HCT116 (cell line): ENCODE measurements at regions not wholly inside any gene's neighbourhood (a gene's known extent, or its start where the extent isn't known, plus 50 kb on each side); places are given as distances from the start of the nearest gene placed in this dataset.
"Not testable (repeated sequence)": the region's sequence is repeated elsewhere in the genome, so short reads cannot be mapped to it uniquely, and the experiment has no call there.

Experiments
- ATAC-seq: fragments of 200-7000 bp; cut with Tn5 transposase; 2 replicates; pipeline ENCODE4 v1.9.1; 2020; ENCODE audit warnings: mild to moderate bottlenecking, moderate library complexity
- BruUV-seq: library from RNA; stranded (reverse); fragments of 400-500 nt; replicated peaks from 2 replicates; lab custom pipeline; 2021; lab: Mats Ljungman, UMichigan
- CTCF ChIA-PET: fragments of 300-600 bp; sonication (Branson Sonifier 250); formaldehyde crosslinking; loops from one replicate; lab custom pipeline; 2021; ENCODE audit warnings: antibody characterized with exemption; lab: Charles Lee
- POLR2A ChIA-PET: fragments of 300-600, 350-600 bp; sonication (Branson Sonifier 250); formaldehyde crosslinking; loops from one replicate; lab custom pipeline; 2021; ENCODE audit warnings: antibody characterized with exemption; lab: Charles Lee
- RAD21 ChIA-PET, 2 experiments: fragments of 300-600 bp; sonication (Branson Sonifier 250); formaldehyde crosslinking; loops; one replicate each; lab custom pipeline; 2023; ENCODE audit warnings: low total read pairs in 2 of 2; ENCODE audit not compliant: uncharacterized antibody in 2 of 2, unreplicated experiment in 2 of 2, low non-redundant PET in 1 of 2; lab: Charles Lee
- DNase-seq: peaks from one replicate; pipeline ENCODE4 v3.0.0-alpha.2; 2010; ENCODE audit warnings: low read depth, low spot score
- H2AFZ ChIP-seq: fragments of 200-600 bp; shearing (Covaris generic), sonication (generic); 2 replicates; pipeline ENCODE4 v1.6.1; 2017; ENCODE audit warnings: low read depth, mixed run types, mixed read lengths, antibody characterized with exemption, low read length; ENCODE audit not compliant: poor library complexity, severe bottlenecking
- H3K27ac ChIP-seq: 2 replicates; pipeline ENCODE4 v1.5.1; 2012; ENCODE audit warnings: low read depth, low read length
- H3K27me3 ChIP-seq: fragments of 200-600 bp; sonication (generic); 2 replicates; pipeline ENCODE4 v1.6.1; 2016; ENCODE audit warnings: mixed run types, low read length, mixed read lengths; ENCODE audit not compliant: insufficient read depth
- H3K36me3 ChIP-seq, 2 experiments: fragments of 200-500 bp in 1 of 2; fragments of 200-600 bp in 1 of 2; sonication (Bioruptor generic) in 1 of 2; sonication (generic) in 1 of 2; 2 replicates each; pipeline versions ENCODE4 v1.5.1 to v1.6.1; 2014 to 2016; ENCODE audit warnings: low read length in 2 of 2, inconsistent platforms in 1 of 2, mixed read lengths in 1 of 2, mixed run types in 1 of 2; ENCODE audit not compliant: insufficient read depth in 2 of 2, control insufficient read depth in 1 of 2
- H3K4me1 ChIP-seq, 2 experiments: fragments of 200-600 bp in 1 of 2; sonication (generic) in 1 of 2; 2 replicates each; pipeline versions ENCODE4 v1.5.1 to v1.6.1; 2012 to 2017; ENCODE audit warnings: low read length in 2 of 2, inconsistent platforms in 1 of 2, mild to moderate bottlenecking in 1 of 2, mixed read lengths in 1 of 2, mixed run types in 1 of 2, moderate library complexity in 1 of 2; ENCODE audit not compliant: insufficient read depth in 2 of 2, control insufficient read depth in 1 of 2
- H3K4me2 ChIP-seq: fragments of 200-600 bp; sonication (generic); 2 replicates; pipeline ENCODE4 v1.6.1; 2017; ENCODE audit warnings: mixed run types, low read length, mixed read lengths
- H3K4me3 ChIP-seq, 2 experiments: fragments of 200-600 bp in 1 of 2; sonication (generic) in 1 of 2; replicated peaks in 1 of 2; 2 replicates each; pipeline ENCODE4 v1.5.1; 2011 to 2016; ENCODE audit warnings: low read length in 2 of 2, control low read depth in 1 of 2, low read depth in 1 of 2, mild to moderate bottlenecking in 1 of 2, mixed read lengths in 1 of 2, mixed run types in 1 of 2
- H3K79me2 ChIP-seq: fragments of 200-600 bp; sonication (generic); 2 replicates; pipeline ENCODE4 v1.6.1; 2017; ENCODE audit warnings: mild to moderate bottlenecking, mixed run types, low read length, moderate library complexity, mixed read lengths; ENCODE audit not compliant: insufficient read depth
- H3K9ac ChIP-seq: fragments of 200-600 bp; sonication (generic); 2 replicates; pipeline ENCODE4 v1.6.1; 2016; ENCODE audit warnings: low read length, mixed read lengths
- H3K9me2 ChIP-seq: fragments of 200-600 bp; sonication (generic), shearing (Covaris generic); 2 replicates; pipeline ENCODE4 v1.6.1; 2017; ENCODE audit warnings: mixed run types, mild to moderate bottlenecking, moderate library complexity; ENCODE audit not compliant: insufficient read depth
- H3K9me3 ChIP-seq, 2 experiments: fragments of 200-500 bp in 1 of 2; fragments of 200-600 bp in 1 of 2; sonication (Bioruptor generic) in 1 of 2; sonication (generic) in 1 of 2; 2 replicates each; pipeline ENCODE4 v1.6.1; 2014 to 2017; ENCODE audit warnings: low read length in 2 of 2, mixed read lengths in 2 of 2, inconsistent platforms in 1 of 2, low read depth in 1 of 2, mild to moderate bottlenecking in 1 of 2, mixed run types in 1 of 2, moderate library complexity in 1 of 2; ENCODE audit not compliant: control insufficient read depth in 1 of 2, insufficient read depth in 1 of 2
- H4K20me1 ChIP-seq: fragments of 200-600 bp; sonication (generic), shearing (Covaris generic); 2 replicates; pipeline ENCODE4 v1.6.1; 2017; ENCODE audit warnings: mixed run types, mild to moderate bottlenecking, moderate library complexity; ENCODE audit not compliant: insufficient read depth
- CBX3 ChIP-seq: IDR thresholded peaks from 2 replicates; pipeline ENCODE4 v1.6.1; 2012; ENCODE audit warnings: low read depth
- CTCF ChIP-seq, 3 experiments: fragments of 200-600 bp in 1 of 3; sonication (generic) in 1 of 3; IDR thresholded peaks in 2 of 3; conservative IDR thresholded peaks in 1 of 3; 2 replicates each; pipeline ENCODE4 v1.5.1; 2012 to 2017; ENCODE audit warnings: low read depth in 2 of 3, low read length in 2 of 3, antibody characterized with exemption in 1 of 3, borderline replicate concordance in 1 of 3, control low read depth in 1 of 3, mild to moderate bottlenecking in 1 of 3, mixed read lengths in 1 of 3, mixed run types in 1 of 3, moderate library complexity in 1 of 3; ENCODE audit not compliant: insufficient read depth in 1 of 3
- EGR1 ChIP-seq: IDR thresholded peaks from 2 replicates; pipeline ENCODE4 v1.6.1; 2012; ENCODE audit warnings: low read depth
- ELF1 ChIP-seq: IDR thresholded peaks from 2 replicates; pipeline ENCODE4 v1.6.1; 2012; ENCODE audit warnings: low read depth, borderline replicate concordance
- EZH2phosphoT487 ChIP-seq: fragments of 200-600 bp; IDR thresholded peaks from 2 replicates; pipeline ENCODE4 v1.6.1; 2018; ENCODE audit warnings: antibody characterized with exemption, borderline replicate concordance
- FOSL1 ChIP-seq: IDR thresholded peaks from 2 replicates; pipeline ENCODE4 v1.6.1; 2012; ENCODE audit warnings: low read depth
- POLR2A ChIP-seq: IDR thresholded peaks from 2 replicates; pipeline ENCODE4 v1.7.0; 2011; ENCODE audit warnings: borderline replicate concordance; ENCODE audit not compliant: insufficient read depth, insufficient read length; ENCODE audit errors: extremely low read depth
- POLR2AphosphoS5 ChIP-seq: IDR thresholded peaks from 2 replicates; pipeline ENCODE4 v1.6.1; 2011; ENCODE audit warnings: mild to moderate bottlenecking, low read depth, low read length, moderate library complexity
- SIN3A ChIP-seq: IDR thresholded peaks from 2 replicates; pipeline ENCODE4 v1.6.1; 2012; ENCODE audit warnings: low read depth
- SP1 ChIP-seq: IDR thresholded peaks from 2 replicates; pipeline ENCODE4 v1.6.1; 2012; ENCODE audit warnings: low read depth
- SRF ChIP-seq: IDR thresholded peaks from 2 replicates; pipeline ENCODE4 v1.6.1; 2012; ENCODE audit warnings: low read depth
- TCF7L2 ChIP-seq: IDR thresholded peaks from 2 replicates; pipeline ENCODE4 v1.7.0; 2011; ENCODE audit warnings: borderline replicate concordance, inconsistent platforms; ENCODE audit not compliant: insufficient read depth, insufficient read length; ENCODE audit errors: extremely low read depth
- YY1 ChIP-seq: IDR thresholded peaks from 2 replicates; pipeline ENCODE4 v1.6.1; 2011; ENCODE audit warnings: low read length, low read depth, moderate library complexity, mild to moderate bottlenecking; ENCODE audit not compliant: insufficient replicate concordance; ENCODE audit errors: extremely low read depth
- ZBTB33 ChIP-seq: IDR thresholded peaks from 2 replicates; pipeline ENCODE4 v1.6.1; 2011; ENCODE audit warnings: mild to moderate bottlenecking, low read length, moderate library complexity; ENCODE audit not compliant: insufficient replicate concordance; ENCODE audit errors: extremely low read depth
- intact Hi-C: fragments of 100-400 bp; cut with micrococcal nuclease; formaldehyde crosslinking; loops from 2 replicates; pipeline ENCODE4 v1.10.0; 2022

GRCh38 chr7:119643558-119643957 lies 629.4 kb upstream of the KCND2 start (continued):
- no peak for TF ChIP-seq CTCF (IDR thresholded peaks at IDR 0.05 in 2 of 3, conservative IDR thresholded peaks at IDR 0.05 in 1 of 3; ENCODE audit: borderline replicate concordance in 1 of 3, insufficient read depth in 1 of 3, low read depth in 2 of 3, low read length in 2 of 3)
- TF ChIP-seq SP1, result no peak
- no peak for TF ChIP-seq POLR2A
- TF ChIP-seq SIN3A, result no peak
- TF ChIP-seq EGR1, result no peak
- TF ChIP-seq POLR2AphosphoS5, result no peak
- TF ChIP-seq CBX3, result no peak
- no peak for TF ChIP-seq FOSL1
- TF ChIP-seq SRF, result no peak
- TF ChIP-seq, all 23 proteins: peak for 0

GRCh38 chr7:119647286-119647685 lies 625.7 kb upstream of the KCND2 start:
- no peaks in the 10 kb centered on the region for H3K27me3 ChIP-seq
- ChIA-PET POLR2A (no interaction called here), RAD21 (no interaction called here), CTCF (no interaction called here)
- ATAC-seq (no peak), DNase-seq (no peak)
- no peaks in the 10 kb centered on the region for H3K9me3 ChIP-seq
- no peak overlapping the region for H3K4me3 ChIP-seq
- H3K36me3 ChIP-seq, result no peaks in the 10 kb centered on the region
- TF ChIP-seq CBX3, result no peak
- TF ChIP-seq ZBTB33, result no peak
- no peak for TF ChIP-seq POLR2A
- TF ChIP-seq SP1, result no peak
- no peak for TF ChIP-seq TCF7L2
- no peak for TF ChIP-seq SIN3A
- TF ChIP-seq POLR2AphosphoS5, result no peak
- no peak for TF ChIP-seq YY1
- TF ChIP-seq EZH2phosphoT487, result no peak
- TF ChIP-seq ELF1, result no peak
- no peaks in the 10 kb centered on the region for H3K4me1 ChIP-seq
- H4K20me1 ChIP-seq, result no peaks in the 10 kb centered on the region
- H3K27ac ChIP-seq, result no peak overlapping the region
- H2AFZ ChIP-seq, result no peak overlapping the region
- H3K9me2 ChIP-seq, result no peaks in the 10 kb centered on the region
- intact Hi-C loops, result no loop called here
- H3K79me2 ChIP-seq, result no peaks in the 10 kb centered on the region
- H3K9ac ChIP-seq, result no peak overlapping the region
- BruUV-seq, result no TSS peak
- no peak overlapping the region for H3K4me2 ChIP-seq

GRCh38 chr7:119648752-119649151 lies 624.2 kb upstream of the KCND2 start:
- H3K79me2 ChIP-seq, H4K20me1 ChIP-seq, H3K9me3 ChIP-seq, BruUV-seq, DNase-seq, H3K4me1 ChIP-seq, H3K27ac ChIP-seq, H2AFZ ChIP-seq, intact Hi-C loops, CTCF ChIA-PET, H3K4me2 ChIP-seq, ATAC-seq, H3K36me3 ChIP-seq, H3K9ac ChIP-seq, H3K9me2 ChIP-seq, RAD21 ChIA-PET, H3K27me3 ChIP-seq, POLR2A ChIA-PET, H3K4me3 ChIP-seq: not testable (repeated sequence)
